ENCODE measurements at regions not wholly inside any gene's neighbourhood (a gene's known extent, or its start where the extent isn't known, plus 50 kb on each side); places are given as distances from the start of the nearest gene placed in this dataset.

DNA sequence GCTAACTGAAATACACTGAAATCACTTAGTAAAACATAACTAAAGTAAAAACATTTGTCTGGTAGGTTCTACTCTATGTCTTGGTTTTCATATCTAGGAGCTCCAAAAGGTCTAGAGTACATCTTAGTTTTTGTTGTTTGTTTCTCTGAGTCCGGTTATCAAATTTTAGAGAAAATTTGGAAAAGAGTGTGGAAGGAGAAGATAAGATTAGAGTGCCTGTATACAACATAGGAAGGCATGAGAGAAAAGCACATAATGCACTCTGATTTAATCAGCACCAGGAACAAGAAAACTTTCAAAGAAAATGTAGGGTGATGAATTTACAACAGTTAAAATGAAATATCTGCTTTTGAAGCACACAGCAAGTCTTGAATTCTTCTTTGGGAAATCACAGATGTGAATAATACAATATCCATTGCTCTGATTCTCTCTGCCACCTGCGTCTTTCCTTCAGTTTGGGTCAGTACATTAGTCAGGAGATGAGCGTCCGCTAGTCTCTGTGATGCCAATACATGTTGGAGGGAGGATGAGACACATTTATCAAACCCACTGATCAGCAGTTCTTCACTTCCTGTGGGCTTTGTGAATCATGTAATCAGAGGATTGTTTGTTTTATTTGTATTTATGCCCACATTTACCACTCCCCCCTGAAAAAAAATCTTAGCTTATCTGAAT is 477.8 kb upstream of the GCFC2 start:
- Histone ChIP-seq H3K27me3 (no peaks in the 10 kb centered on the region), H3K4me3 (no peak overlapping the region), H3K36me3 (no peaks in the 10 kb centered on the region), H3K27ac (no peak overlapping the region), H3K4me1 (no peaks in the 10 kb centered on the region), H3K9me3 (no peaks in the 10 kb centered on the region)
- TF ChIP-seq, protein P1, sequence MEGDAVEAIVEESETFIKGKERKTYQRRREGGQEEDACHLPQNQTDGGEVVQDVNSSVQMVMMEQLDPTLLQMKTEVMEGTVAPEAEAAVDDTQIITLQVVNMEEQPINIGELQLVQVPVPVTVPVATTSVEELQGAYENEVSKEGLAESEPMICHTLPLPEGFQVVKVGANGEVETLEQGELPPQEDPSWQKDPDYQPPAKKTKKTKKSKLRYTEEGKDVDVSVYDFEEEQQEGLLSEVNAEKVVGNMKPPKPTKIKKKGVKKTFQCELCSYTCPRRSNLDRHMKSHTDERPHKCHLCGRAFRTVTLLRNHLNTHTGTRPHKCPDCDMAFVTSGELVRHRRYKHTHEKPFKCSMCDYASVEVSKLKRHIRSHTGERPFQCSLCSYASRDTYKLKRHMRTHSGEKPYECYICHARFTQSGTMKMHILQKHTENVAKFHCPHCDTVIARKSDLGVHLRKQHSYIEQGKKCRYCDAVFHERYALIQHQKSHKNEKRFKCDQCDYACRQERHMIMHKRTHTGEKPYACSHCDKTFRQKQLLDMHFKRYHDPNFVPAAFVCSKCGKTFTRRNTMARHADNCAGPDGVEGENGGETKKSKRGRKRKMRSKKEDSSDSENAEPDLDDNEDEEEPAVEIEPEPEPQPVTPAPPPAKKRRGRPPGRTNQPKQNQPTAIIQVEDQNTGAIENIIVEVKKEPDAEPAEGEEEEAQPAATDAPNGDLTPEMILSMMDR (IDR thresholded peaks at IDR 0.05) = no peak
- no peak for TF ChIP-seq POLR2A (IDR thresholded peaks at IDR 0.05)
- intact Hi-C loops (cut with DNase I) = no loop called here
- no peak for DNase-seq
- no peak for ATAC-seq
- WGBS (ENCODE audit: insufficient coverage, low coverage, low lambda C conversion rate, missing lambda C conversion rate) = 54% methylated on average over 4 of the region's 4 CpGs

DNA sequence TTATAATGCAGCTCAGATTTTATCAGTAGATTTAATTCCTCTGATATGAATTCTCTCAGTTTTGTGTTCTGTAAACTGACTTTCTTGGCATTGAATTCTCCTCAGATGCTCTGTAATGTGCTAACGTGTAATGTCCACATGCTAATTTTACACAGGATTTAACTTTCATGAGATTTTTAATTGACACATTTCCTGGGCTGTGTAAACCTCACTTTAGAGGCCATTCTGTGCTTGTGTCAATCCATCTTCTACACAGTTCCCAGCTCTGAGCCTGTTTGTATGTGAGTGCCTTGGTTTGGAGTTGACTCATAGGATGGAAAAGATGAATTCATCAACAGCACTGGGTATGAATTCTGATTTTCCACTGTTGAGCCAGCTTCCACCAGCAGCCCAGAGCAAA is 476.7 kb upstream of the GCFC2 start:
- WGBS (ENCODE audit: insufficient coverage, low coverage, low lambda C conversion rate, missing lambda C conversion rate) = 39% methylated on average over 1 of the region's 1 CpG
- ATAC-seq = no peak

DNA sequence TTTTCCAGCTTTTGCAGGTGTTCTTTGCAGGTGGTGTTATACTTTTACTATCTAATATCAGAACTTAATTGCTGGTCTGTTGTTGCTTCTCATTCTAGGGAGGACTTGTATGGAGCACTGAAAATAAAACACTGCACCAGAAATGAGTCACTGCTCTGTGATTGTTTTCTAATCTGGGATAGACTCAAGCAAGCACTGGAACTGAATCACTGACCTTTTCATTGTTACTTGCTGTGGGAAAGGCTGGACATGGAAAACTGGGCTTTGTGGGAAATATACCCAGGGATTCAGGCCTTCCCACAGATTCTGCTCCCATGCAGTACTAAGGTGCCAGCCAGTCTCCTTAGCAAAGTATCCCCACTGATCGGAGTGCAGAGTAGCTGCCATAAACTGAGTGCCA is 470.0 kb upstream of the GCFC2 start:
- ATAC-seq (no peak), DNase-seq (no peak)
- H3K36me3 ChIP-seq = no peaks in the 10 kb centered on the region
- intact Hi-C loops (cut with DNase I) = no loop called here
- no CpG with 5 or more reads among the region's 1 CpG for WGBS (ENCODE audit: insufficient coverage, low coverage, low lambda C conversion rate, missing lambda C conversion rate)
- no peak overlapping the region for H3K4me3 ChIP-seq
- H3K4me1 ChIP-seq = no peaks in the 10 kb centered on the region
- TF ChIP-seq, protein P1 (IDR thresholded peaks at IDR 0.05) = no peak
- no peak for TF ChIP-seq POLR2A (IDR thresholded peaks at IDR 0.05)
- H3K9me3 ChIP-seq = no peaks in the 10 kb centered on the region
- no peaks in the 10 kb centered on the region for H3K27me3 ChIP-seq
- H3K27ac ChIP-seq = no peak overlapping the region

More for the DNA sequence above, 476.7 kb upstream of the GCFC2 start:
- no peaks in the 10 kb centered on the region for H3K9me3 ChIP-seq
- H3K4me3 ChIP-seq = no peak overlapping the region
- no peak overlapping the region for H3K27ac ChIP-seq
- no peaks in the 10 kb centered on the region for H3K36me3 ChIP-seq
- intact Hi-C loops (cut with DNase I) = no loop called here
- no peaks in the 10 kb centered on the region for H3K4me1 ChIP-seq
- no peak for TF ChIP-seq POLR2A (IDR thresholded peaks at IDR 0.05)
- TF ChIP-seq, protein P1 (IDR thresholded peaks at IDR 0.05) = no peak
- H3K27me3 ChIP-seq = no peaks in the 10 kb centered on the region
- no peak for DNase-seq

DNA sequence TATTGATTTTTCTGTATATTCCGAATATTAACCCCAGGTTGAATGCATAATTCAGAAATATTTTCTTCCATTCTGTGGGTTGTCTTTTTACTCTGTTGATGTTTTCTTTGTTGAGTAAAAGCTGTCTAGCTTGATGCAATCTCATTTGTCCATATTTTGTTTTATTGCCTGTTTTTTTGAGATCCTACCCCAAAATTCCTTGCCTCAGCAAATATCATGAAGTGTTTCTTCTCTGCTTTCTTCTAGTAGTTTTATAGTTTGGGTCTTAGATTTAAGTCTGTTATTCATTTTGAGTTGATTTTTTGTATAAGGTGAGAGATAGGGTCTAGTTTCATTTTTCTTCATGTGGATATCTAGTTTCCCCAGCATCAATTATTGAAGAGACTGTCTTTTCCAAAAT is 467.9 kb upstream of the GCFC2 start:
- no peaks in the 10 kb centered on the region for H3K36me3 ChIP-seq
- no peaks in the 10 kb centered on the region for H3K9me3 ChIP-seq
- no peaks in the 10 kb centered on the region for H3K27me3 ChIP-seq
- ATAC-seq (no peak), DNase-seq (no peak)
- H3K4me1 ChIP-seq = no peaks in the 10 kb centered on the region
- no peak for TF ChIP-seq POLR2A (IDR thresholded peaks at IDR 0.05)
- 50% methylated on average over 1 of the region's 1 CpG for WGBS (ENCODE audit: insufficient coverage, low coverage, low lambda C conversion rate, missing lambda C conversion rate)
- no peak overlapping the region for H3K27ac ChIP-seq
- H3K4me3 ChIP-seq = no peak overlapping the region
- intact Hi-C loops (cut with DNase I) = no loop called here

DNA sequence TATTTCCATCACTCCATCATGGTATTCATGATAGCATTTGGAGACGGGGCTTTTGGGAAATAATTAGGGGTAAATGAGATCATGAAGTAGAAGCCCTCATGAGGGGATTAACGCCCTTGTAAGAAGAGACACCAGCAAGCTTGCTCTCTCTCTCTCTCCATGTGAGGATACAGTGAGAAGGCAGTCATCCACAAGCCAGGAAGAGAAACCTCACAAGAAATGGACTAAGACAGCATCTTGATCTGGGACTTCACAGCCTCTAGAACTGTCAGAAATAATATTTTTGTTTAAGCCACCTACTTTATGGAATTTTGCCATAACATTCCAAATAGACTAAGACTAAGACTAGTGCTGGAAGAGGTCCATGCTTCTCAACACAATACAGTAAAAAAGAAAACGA is 464.6 kb upstream of the GCFC2 start:
- H3K36me3 ChIP-seq = no peaks in the 10 kb centered on the region
- H3K4me3 ChIP-seq = no peak overlapping the region
- whole genome bisulfite sequencing (ENCODE audit: insufficient coverage, low coverage, low lambda C conversion rate, missing lambda C conversion rate) = 55% methylated on average over 3 of the region's 3 CpGs
- no peaks in the 10 kb centered on the region for H3K27me3 ChIP-seq
- no peak overlapping the region for H3K27ac ChIP-seq
- H3K9me3 ChIP-seq = no peaks in the 10 kb centered on the region
- no peak for DNase-seq
- TF ChIP-seq, protein P1 (IDR thresholded peaks at IDR 0.05) = no peak
- TF ChIP-seq POLR2A (IDR thresholded peaks at IDR 0.05) = no peak
- ATAC-seq = no peak
- intact Hi-C loops (cut with DNase I) = no loop called here
- H3K4me1 ChIP-seq = no peaks in the 10 kb centered on the region

Measured in right lobe of liver (tissue), 6 donors.